H1 (cell line): ENCODE measurements at regions not wholly inside any gene's neighbourhood (a gene's known extent, or its start where the extent isn't known, plus 50 kb on each side); places are given as distances from the start of the nearest gene placed in this dataset.

Experiments used
- CBX5 ChIP-seq: fragments of 300-800, 300-1000 bp; sonication (generic); IDR thresholded peaks from 2 replicates; pipeline ENCODE4 v1.7.1; 2016; ENCODE audit warnings: antibody characterized with exemption, low read length, low read depth
- CEBPB ChIP-seq: IDR thresholded peaks from 2 replicates; pipeline ENCODE4 v1.6.1; 2012; ENCODE audit warnings: low read depth, low read length

DNA sequence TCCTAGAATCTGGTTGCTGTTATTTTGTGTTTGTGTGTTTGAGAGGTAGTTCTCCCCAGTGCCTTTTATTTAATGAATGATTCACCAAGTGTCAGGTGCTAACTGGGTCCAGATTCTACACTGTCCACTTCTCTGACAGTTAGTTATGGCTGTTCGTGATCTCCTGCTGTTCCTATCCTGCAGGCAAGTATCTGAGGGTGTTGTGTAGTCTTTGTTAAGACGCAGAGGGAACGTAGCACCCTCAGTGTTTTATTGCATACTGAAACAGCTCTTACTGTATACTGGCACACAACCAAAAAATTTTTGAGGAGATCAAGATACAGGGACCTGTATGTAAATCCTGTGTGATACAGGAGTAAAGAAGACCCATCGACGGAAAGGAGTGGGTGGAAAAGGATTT is 1271.3 kb downstream of the ROBO1 start (continued):
- TF ChIP-seq CEBPB (no peak), CBX5 (no peak)
